Naive thymus-derived CD8-positive, alpha-beta T cell (primary cell): ENCODE measurements at regions not wholly inside any gene's neighbourhood (a gene's known extent, or its start where the extent isn't known, plus 50 kb on each side); places are given as distances from the start of the nearest gene placed in this dataset.
"Not testable (repeated sequence)": the region's sequence is repeated elsewhere in the genome, so short reads cannot be mapped to it uniquely, and the experiment has no call there.

Experiments used
- ATAC-seq, 2 donors: fragments of 150-1000 bp; cut with Tn5 transposase in 1 of 2; sonication (Bioruptor Pico), chemical (Tn5 transposase) in 1 of 2; 1 replicate in 1 of 2; 2 replicates in 1 of 2; pipeline ENCODE4 v1.10.0; 2021; ENCODE audit warnings: mild to moderate bottlenecking in 2 of 2, moderate library complexity in 2 of 2
- POLR2A ChIA-PET: fragments of 350-600 bp; sonication (Branson Sonifier 250); formaldehyde crosslinking; loops from one replicate; lab custom pipeline; 2021; ENCODE audit warnings: antibody characterized with exemption; lab: Charles Lee
- DNase-seq, 10 donors: peaks; one replicate each; pipeline versions ENCODE4 v3.0.0 to v3.0.0-alpha.2; 2020 to 2022
- H3K27ac Mint-ChIP-seq, 10 donors: one replicate each; pipeline ENCODE4 v1.8.0; 2020 to 2022; ENCODE audit warnings: mild to moderate bottlenecking in 10 of 10, mixed read lengths in 10 of 10, moderate library complexity in 4 of 10, inconsistent platforms in 1 of 10
- H3K27me3 Mint-ChIP-seq, 5 donors: one replicate each; pipeline ENCODE4 v1.8.0; 2021 to 2022; ENCODE audit warnings: mixed read lengths in 5 of 5
- H3K36me3 Mint-ChIP-seq, 3 donors: one replicate each; pipeline ENCODE4 v1.8.0; 2020 to 2022; ENCODE audit warnings: mixed read lengths in 3 of 3, mild to moderate bottlenecking in 2 of 3, inconsistent platforms in 1 of 3
- H3K4me1 Mint-ChIP-seq, 4 donors: one replicate each; pipeline ENCODE4 v1.8.0; 2021 to 2022; ENCODE audit warnings: mixed read lengths in 4 of 4
- H3K4me3 Mint-ChIP-seq, 10 donors: one replicate each; pipeline ENCODE4 v1.8.0; 2020 to 2022; ENCODE audit warnings: mild to moderate bottlenecking in 10 of 10, mixed read lengths in 10 of 10, moderate library complexity in 6 of 10, inconsistent platforms in 1 of 10
- H3K9me3 Mint-ChIP-seq, 9 donors: one replicate each; pipeline ENCODE4 v1.8.0; 2020 to 2022; ENCODE audit warnings: mixed read lengths in 9 of 9, mild to moderate bottlenecking in 3 of 9, inconsistent platforms in 1 of 9, moderate library complexity in 1 of 9

DNA sequence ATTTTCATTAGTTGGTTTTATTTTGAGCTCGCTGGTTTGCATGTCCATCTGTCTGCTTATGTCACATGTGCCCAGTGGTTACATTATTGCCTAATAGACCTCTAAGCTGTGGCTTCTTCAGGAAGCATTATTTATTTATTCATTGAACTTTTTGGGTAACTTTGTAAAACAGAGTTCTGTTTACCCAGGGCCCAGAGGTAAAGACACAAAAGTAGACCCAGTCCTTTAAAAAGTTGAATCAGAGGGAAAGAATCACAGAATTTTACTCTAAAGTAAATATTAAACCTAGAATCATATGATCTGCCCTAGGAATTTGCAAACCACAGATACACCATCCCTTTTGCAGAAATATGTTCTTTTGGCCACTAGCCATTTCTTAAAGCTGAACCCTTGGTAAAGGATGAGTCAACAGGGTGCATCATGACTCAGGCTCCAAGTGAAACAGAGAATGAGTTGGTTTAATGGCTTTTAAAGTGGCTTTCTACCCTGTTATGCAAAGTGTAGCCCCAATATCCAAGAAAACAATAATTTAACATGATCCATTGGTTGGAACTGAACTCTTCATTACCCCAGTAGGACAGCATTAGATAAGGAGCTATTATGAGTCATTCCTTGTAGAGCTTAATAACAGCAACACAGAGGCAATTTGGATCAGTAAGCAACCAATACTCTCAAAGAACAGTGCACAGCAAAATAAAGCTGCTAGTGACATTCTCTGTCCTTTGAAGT, 236.3 kb downstream of the KCNJ2 start:
- peaks cover 0 to 2% (median 0%) of the 10 kb centered on the region in 9 donors for H3K9me3 Mint-ChIP-seq
- POLR2A ChIA-PET: no interaction called here
- DNase-seq: no peak
- H3K27me3 Mint-ChIP-seq: peaks cover 0 to 1% (median 0%) of the 10 kb centered on the region in 5 donors
- H3K36me3 Mint-ChIP-seq: no peaks in the 10 kb centered on the region
- no peak for ATAC-seq
- no peaks in the 10 kb centered on the region for H3K4me1 Mint-ChIP-seq
- H3K27ac Mint-ChIP-seq: no peak overlapping the region
- H3K4me3 Mint-ChIP-seq: no peak overlapping the region

DNA sequence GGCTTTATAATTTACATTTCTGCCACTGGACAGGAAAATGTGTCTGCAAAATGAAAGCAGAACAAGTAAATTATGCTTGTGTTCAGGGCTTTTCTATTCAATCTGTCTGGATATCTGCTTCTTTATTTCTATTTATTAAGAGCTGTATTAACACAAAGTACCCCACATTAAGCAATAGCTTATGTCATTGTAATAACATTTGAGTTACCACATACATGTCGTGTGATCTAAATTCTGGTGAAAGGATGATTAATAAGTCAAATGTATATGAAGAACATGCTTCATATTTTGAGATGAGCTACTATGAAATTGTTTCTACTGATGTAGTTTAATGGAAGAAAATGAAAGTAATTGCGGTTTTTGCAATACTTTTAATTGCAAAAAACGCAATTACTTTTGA, 238.2 kb downstream of the KCNJ2 start:
- peaks cover 0 to 4% (median 0%) of the 10 kb centered on the region in 5 donors for H3K27me3 Mint-ChIP-seq
- no peaks in the 10 kb centered on the region for H3K4me1 Mint-ChIP-seq
- no peak overlapping the region for H3K27ac Mint-ChIP-seq
- ATAC-seq (no peak), DNase-seq (no peak)
- no peaks in the 10 kb centered on the region for H3K36me3 Mint-ChIP-seq
- POLR2A ChIA-PET: no interaction called here
- no peak overlapping the region for H3K4me3 Mint-ChIP-seq
- peaks cover 0 to 2% (median 0%) of the 10 kb centered on the region in 9 donors for H3K9me3 Mint-ChIP-seq

DNA sequence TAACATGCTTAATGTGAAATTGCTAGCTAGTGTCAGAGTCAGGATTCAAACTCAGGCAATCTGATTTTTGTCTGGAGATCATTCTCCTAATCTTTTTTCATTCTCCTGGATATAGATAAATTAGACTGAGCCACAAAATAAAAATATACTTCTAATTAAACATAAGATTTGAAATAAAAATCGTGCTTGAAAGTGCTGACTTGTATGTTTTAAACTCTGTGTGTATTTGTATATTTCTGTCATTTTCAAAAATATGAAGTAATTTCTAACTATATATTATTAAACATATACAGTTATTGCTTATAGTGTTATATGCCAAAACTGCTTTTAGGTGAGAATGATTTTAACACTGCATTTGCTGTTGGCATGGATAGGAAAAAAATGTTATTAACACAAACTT, 239.4 kb downstream of the KCNJ2 start:
- no peaks in the 10 kb centered on the region for H3K4me1 Mint-ChIP-seq
- no peak for ATAC-seq
- H3K4me3 Mint-ChIP-seq: no peak overlapping the region
- H3K27me3 Mint-ChIP-seq: peaks cover 0 to 6% (median 0%) of the 10 kb centered on the region in 5 donors
- peaks cover 0 to 1% (median 0%) of the 10 kb centered on the region in 9 donors for H3K9me3 Mint-ChIP-seq
- no peak for DNase-seq
- POLR2A ChIA-PET: no interaction called here
- no peaks in the 10 kb centered on the region for H3K36me3 Mint-ChIP-seq
- H3K27ac Mint-ChIP-seq: no peak overlapping the region

DNA sequence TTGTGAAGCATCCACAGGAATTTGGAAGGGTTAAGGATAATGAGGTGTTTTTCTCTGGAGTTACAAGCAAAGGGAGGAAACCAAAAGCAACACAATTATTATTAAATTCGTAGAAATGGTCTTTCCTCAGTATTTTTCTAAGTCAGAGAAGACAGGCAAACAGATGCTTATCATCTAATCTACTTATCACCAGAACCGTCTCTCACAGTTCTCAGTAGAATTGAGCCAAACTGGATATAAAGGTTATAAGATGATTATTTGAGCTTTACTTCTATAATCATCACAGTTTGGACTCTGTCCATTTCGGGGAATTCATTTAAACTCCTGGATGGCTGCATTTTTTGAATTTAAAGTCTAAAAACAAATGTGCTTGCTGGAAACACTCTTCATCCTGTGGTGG, 245.0 kb downstream of the KCNJ2 start:
- H3K36me3 Mint-ChIP-seq: no peaks in the 10 kb centered on the region
- no peaks in the 10 kb centered on the region for H3K4me1 Mint-ChIP-seq
- H3K27ac Mint-ChIP-seq: no peak overlapping the region
- peaks cover 0 to 5% (median 0%) of the 10 kb centered on the region in 5 donors for H3K27me3 Mint-ChIP-seq
- no peak for DNase-seq
- ATAC-seq: no peak
- peaks cover 0 to 4% (median 0%) of the 10 kb centered on the region in 9 donors for H3K9me3 Mint-ChIP-seq
- H3K4me3 Mint-ChIP-seq: no peak overlapping the region
- POLR2A ChIA-PET: no interaction called here

DNA sequence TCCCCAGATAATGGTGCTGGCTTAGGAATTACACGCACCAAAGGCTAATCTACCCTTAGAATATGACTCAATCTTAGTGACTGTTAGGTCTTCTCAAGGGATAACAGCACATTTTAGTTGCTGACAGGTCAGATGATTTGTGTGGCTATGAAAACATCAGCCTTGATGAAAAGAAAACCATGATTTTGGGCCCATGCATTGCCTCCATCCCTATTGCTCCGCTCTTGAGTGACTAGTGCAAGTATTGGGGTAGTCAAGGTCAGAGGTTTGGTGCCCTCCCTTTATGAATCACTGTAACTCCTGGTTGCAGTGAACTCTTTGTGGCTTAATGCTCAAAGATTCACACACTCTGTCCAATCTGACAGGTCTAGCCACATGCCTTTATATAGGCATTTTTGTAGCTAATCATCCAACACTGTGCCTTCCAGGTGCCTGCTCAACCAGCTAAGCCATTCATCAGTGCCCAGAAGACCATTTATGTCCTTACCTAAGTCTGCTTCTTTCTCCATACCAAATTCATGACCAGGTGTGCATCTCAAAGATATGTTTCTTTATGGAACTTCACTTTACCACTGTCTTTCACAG, 251.6 kb downstream of the KCNJ2 start:
- Mint-ChIP-seq H3K36me3 (no peaks in the 10 kb centered on the region), H3K4me3 (no peak overlapping the region), H3K27me3 (peaks cover 0 to 5% (median 0%) of the 10 kb centered on the region in 5 donors), H3K9me3 (peaks cover 0 to 4% (median 0%) of the 10 kb centered on the region in 9 donors), H3K27ac (no peak overlapping the region), H3K4me1 (no peaks in the 10 kb centered on the region)
- POLR2A ChIA-PET: no interaction called here
- DNase-seq (no peak), ATAC-seq (no peak)

DNA sequence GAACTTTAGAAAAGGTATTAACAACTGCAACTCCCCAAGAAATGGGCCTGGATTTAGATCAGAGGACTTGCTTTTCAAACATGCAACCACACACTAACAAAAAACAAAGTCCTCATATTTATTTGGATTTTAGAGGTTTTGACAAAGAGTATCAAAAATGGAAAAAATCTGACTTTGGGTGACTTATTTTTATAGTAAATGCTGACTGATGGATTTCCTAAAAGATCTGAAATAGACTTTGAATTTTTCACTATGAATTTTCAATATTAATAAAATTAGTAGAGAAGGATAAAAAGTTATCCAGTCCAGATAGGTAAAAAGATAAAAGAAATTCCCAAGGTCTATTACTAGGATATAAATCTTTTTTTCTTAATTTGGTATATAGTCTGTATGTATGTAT, 253.5 kb downstream of the KCNJ2 start:
- peaks cover 0 to 4% (median 0%) of the 10 kb centered on the region in 9 donors for H3K9me3 Mint-ChIP-seq
- ATAC-seq (no peak), DNase-seq (no peak)
- no peaks in the 10 kb centered on the region for H3K36me3 Mint-ChIP-seq
- no peaks in the 10 kb centered on the region for H3K4me1 Mint-ChIP-seq
- no peak overlapping the region for H3K4me3 Mint-ChIP-seq
- H3K27me3 Mint-ChIP-seq: peaks cover 0 to 7% (median 0%) of the 10 kb centered on the region in 5 donors
- H3K27ac Mint-ChIP-seq: no peak overlapping the region
- POLR2A ChIA-PET: no interaction called here

DNA sequence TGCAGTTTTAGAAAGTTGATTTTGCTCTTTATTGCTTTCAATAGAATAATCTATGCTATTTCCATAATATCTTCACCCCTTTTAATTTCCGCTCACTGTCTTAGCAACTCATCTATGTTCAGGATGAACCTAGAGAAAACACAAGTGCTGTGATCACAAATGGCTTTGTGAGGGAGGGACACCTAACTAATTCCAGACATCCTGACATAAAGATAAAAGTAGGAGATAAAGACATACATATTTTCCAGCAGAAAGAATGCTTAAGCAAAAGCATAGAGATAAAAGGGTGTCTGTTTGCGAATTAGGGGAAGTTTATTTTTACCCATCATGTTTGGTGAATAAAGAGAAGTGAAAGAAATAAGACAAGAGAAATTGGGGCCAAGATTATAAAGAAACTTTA, 254.2 kb downstream of the KCNJ2 start:
- H3K4me1 Mint-ChIP-seq: no peaks in the 10 kb centered on the region
- no peak for ATAC-seq
- H3K27ac Mint-ChIP-seq: no peak overlapping the region
- peaks cover 0 to 8% (median 2%) of the 10 kb centered on the region in 5 donors for H3K27me3 Mint-ChIP-seq
- no peak for DNase-seq
- POLR2A ChIA-PET: no interaction called here
- no peaks in the 10 kb centered on the region for H3K36me3 Mint-ChIP-seq
- H3K9me3 Mint-ChIP-seq: peaks cover 0 to 4% (median 0%) of the 10 kb centered on the region in 9 donors
- no peak overlapping the region for H3K4me3 Mint-ChIP-seq

DNA sequence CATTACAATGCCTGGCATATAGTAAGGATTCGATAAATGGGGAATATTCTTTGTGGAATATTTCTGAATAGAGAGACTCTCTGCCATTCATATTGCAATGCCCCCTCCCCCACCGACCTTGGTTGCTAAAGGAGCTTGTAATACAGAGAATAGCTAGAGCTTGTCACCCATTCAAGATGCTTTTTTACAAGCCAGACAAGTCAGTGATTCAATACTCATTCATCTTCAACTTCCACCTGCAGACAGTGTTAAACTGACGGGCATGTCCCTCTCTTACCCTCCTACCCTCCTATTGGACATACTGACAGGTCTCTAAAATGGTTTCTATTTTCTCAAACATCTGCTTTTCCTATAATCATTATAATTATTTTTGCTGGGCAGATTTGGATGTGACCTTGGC, 257.4 kb downstream of the KCNJ2 start:
- POLR2A ChIA-PET: no interaction called here
- Mint-ChIP-seq H3K4me3 (no peak overlapping the region), H3K27ac (no peak overlapping the region), H3K4me1 (no peaks in the 10 kb centered on the region), H3K27me3 (peaks cover 0 to 7% (median 3%) of the 10 kb centered on the region in 5 donors), H3K36me3 (no peaks in the 10 kb centered on the region), H3K9me3 (no peaks in the 10 kb centered on the region)
- DNase-seq (no peak), ATAC-seq (no peak)

DNA sequence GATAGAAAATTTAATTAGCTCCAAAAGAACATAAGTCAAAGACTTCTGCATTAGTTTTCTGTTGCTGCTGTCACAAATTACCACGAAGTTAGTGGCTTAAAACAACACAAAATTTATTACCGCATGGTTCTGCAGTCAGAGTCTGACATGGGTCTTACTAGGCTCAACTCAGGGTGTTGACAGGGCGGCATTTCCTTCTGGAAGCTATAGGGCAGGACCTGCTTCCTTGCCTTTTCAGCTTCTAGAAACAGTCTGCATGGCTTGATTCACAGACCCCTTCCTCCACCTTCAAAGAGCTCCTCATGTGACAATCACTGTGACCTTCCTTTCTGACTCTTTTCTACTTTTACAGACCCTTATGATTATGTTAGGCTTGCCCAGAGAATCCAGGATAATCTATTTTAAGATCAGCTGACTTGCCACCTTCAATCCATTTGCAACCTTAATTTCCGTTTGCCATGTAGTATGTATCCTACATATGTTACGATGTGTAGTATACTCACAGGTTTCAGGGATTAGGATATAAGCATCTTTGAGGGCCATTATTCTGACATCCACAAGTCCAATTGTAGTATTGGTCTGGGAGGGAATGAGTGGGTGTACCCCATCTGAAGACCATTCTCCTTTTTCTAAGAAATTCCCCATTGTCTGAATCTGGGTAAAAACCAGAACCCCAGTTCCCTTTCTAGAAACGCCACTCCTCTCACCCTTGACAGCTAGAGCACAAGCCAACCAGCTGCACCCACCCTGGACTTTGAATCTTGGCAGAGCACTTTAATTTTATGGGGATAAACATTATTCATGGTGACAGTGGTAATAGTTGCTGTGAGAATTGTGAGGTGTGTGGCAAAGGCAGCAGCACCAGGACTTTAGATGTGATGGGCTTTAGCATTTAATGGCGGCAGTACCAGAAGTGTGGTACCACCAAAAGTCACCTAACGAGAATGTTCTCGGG, 265.5 kb downstream of the KCNJ2 start:
- ATAC-seq (no peak), DNase-seq (no peak)
- no peaks in the 10 kb centered on the region for H3K36me3 Mint-ChIP-seq
- no peak overlapping the region for H3K4me3 Mint-ChIP-seq
- H3K4me1 Mint-ChIP-seq: no peaks in the 10 kb centered on the region
- H3K27me3 Mint-ChIP-seq: peaks cover 0 to 5% (median 2%) of the 10 kb centered on the region in 5 donors
- peaks cover 0 to 2% (median 0%) of the 10 kb centered on the region in 9 donors for H3K9me3 Mint-ChIP-seq
- H3K27ac Mint-ChIP-seq: no peak overlapping the region
- POLR2A ChIA-PET: no interaction called here

DNA sequence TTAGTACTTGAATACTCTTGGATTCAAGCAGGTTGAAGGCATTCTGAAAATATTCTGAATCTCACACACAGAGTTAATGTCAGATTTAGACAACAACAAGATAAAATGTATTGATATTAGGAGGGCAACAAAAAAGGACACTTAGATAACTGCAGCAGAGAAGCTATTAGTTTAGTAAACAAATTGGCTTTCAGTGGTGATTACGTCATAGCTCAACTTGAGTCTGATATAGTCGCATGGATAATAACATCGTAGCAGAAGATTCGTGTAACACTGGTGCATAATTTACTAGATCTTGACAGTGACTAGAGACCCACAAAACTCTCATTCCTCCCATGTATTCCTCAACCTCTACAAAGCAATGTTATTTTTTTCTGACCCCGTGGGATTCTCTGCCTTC, 268.3 kb downstream of the KCNJ2 start:
- no peak overlapping the region for H3K4me3 Mint-ChIP-seq
- ATAC-seq (no peak), DNase-seq (no peak)
- peaks cover 0 to 5% (median 2%) of the 10 kb centered on the region in 5 donors for H3K27me3 Mint-ChIP-seq
- H3K4me1 Mint-ChIP-seq: no peaks in the 10 kb centered on the region
- POLR2A ChIA-PET: no interaction called here
- peaks cover 0 to 2% (median 0%) of the 10 kb centered on the region in 9 donors for H3K9me3 Mint-ChIP-seq
- no peaks in the 10 kb centered on the region for H3K36me3 Mint-ChIP-seq
- no peak overlapping the region for H3K27ac Mint-ChIP-seq

DNA sequence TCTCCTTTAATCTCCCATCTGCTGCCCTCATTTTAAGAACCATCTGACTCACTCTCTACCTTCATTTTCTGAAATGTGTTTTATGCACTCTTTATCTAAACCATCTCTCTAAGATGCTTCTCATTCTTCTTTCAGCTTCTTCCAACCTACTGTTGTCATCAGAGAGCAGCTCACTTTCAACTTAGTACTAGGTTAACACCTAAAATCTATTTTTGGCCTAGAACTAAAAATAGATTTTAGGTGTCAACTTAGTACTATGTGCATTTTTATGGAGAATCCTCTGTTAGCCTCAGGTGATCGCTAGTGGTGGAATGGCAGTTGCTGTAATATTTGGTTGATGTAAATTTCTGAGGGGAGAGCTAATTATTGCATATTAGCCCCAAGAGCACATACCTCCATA, 277.1 kb downstream of the KCNJ2 start:
- H3K9me3 Mint-ChIP-seq: peaks cover 0 to 3% (median 0%) of the 10 kb centered on the region in 9 donors
- H3K36me3 Mint-ChIP-seq: no peaks in the 10 kb centered on the region
- ATAC-seq (no peak), DNase-seq (no peak)
- no peak overlapping the region for H3K4me3 Mint-ChIP-seq
- no peaks in the 10 kb centered on the region for H3K27me3 Mint-ChIP-seq
- POLR2A ChIA-PET: no interaction called here
- no peaks in the 10 kb centered on the region for H3K4me1 Mint-ChIP-seq
- H3K27ac Mint-ChIP-seq: no peak overlapping the region

DNA sequence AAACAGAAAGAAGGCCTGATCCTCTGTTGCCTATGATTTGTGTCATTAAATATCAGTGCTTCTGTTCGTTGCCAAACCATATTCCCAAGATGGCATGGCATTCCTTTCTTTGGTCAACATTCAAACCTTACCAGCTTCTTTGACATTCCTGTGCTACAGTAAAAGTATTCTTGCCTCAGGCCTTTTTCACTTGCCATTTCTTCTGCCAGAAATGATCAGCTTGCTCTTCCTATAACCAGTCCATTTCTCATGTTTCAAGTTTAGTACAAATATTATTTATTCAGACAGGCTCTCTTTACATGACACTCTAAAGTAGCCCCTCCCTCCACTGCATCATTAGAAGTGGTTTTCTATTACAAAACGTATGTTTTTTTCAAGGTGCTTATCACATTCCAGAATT, 278.3 kb downstream of the KCNJ2 start:
- no peaks in the 10 kb centered on the region for H3K36me3 Mint-ChIP-seq
- no peak overlapping the region for H3K27ac Mint-ChIP-seq
- H3K4me3 Mint-ChIP-seq: no peak overlapping the region
- ATAC-seq (no peak), DNase-seq (no peak)
- no peaks in the 10 kb centered on the region for H3K4me1 Mint-ChIP-seq
- peaks cover 0 to 2% (median 0%) of the 10 kb centered on the region in 5 donors for H3K27me3 Mint-ChIP-seq
- POLR2A ChIA-PET: no interaction called here
- H3K9me3 Mint-ChIP-seq: peaks cover 0 to 7% (median 0%) of the 10 kb centered on the region in 9 donors

DNA sequence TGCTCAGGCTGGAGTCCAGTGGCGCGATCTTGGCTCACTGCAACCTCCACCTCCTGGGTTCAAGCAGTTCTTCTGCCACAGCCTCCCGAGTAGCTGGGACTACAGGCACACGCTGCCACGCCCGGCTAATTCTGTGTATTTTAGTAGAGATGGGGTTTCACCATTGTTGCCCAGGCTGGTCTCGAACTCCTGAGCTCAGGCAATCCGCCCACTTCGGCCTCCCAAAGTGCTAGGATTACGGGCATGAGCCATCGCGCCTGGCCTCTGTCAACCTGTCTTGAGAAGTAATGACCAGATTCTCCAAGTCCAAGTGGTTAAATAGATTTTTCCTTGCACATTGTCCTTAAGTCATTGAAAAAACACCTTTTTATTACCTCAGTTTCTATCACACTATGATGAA, 283.7 kb downstream of the KCNJ2 start:
- H3K9me3 Mint-ChIP-seq, ATAC-seq, H3K4me3 Mint-ChIP-seq, H3K4me1 Mint-ChIP-seq, H3K36me3 Mint-ChIP-seq, H3K27ac Mint-ChIP-seq, POLR2A ChIA-PET, DNase-seq, H3K27me3 Mint-ChIP-seq: not testable (repeated sequence)
